ENCODE measurements at regions not wholly inside any gene's neighbourhood (a gene's known extent, or its start where the extent isn't known, plus 50 kb on each side); places are given as distances from the start of the nearest gene placed in this dataset.

DNA sequence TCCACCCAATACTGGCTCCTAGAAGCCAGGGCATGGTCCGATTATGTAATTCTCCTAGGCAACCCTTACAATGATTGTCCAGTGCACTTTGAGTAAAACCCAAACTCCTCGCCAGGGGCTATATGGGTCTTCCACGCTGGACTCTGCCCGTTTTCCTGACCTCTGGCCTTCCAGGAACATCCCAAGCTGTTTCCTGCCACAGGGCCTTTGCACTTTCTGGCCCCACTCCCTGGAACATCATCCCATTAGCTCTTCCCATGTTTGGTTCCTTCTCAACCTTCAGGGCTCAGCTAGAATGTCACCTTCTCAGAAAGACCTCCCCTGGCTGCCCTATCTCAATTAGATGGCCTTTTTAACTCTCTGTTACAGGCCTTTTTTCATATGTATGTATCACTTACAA, 85.4 kb downstream of the IRF2BPL start:
- DNase-seq (ENCODE audit: low read depth, low spot score): no peak
- in situ Hi-C loops (cut with HindIII; ENCODE audit: low sequenced_read_pairs): no loop called here
- H3K4me3 ChIP-seq (ENCODE audit: low read depth, low read length): no peak overlapping the region
- no peak for TF ChIP-seq CTCF (IDR thresholded peaks at IDR 0.05; ENCODE audit: low read depth, low read length)

DNA sequence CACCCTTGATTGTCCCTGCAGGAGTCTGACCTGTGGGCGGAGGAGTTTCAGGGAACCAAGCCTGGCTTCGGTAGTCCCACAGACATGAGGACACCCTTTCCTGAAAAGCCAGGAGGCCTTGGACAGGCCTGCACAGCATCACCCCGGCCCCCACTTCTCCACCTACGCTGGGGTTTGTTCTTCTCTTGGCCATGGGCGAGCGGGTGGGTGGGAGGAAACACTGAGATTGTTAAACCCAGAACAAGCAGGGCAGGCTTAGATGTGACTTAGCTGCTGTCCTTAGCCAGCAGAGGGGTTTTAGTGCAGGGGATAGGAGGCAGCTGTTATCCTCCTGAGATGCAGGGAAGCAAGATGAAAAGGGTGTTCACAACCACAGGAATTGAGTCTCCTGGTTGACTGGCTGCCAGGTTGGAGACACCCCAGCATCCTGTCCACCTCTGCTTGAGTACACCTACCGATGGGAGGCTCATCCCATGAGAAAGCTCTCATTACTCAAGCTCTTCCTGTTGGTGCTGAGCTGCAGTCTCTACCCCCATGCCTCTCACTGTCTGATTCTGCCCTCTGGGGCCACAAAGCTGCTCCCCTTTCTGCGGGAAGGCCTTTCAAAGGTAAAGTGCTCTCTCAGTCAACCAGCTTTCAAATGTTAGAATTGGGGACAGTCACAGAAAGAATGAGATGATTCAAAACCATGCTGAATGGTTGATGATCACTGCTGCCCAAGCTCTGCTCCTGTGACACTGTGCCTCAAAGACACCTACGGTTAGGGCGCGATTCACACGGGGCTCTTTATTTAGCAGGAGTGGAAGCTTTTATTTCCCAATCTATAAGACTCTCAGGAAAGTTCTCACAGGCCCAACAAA, 86.3 kb downstream of the IRF2BPL start:
- in situ Hi-C loops (cut with HindIII; ENCODE audit: low sequenced_read_pairs): no loop called here
- no peak overlapping the region for H3K4me3 ChIP-seq (ENCODE audit: low read depth, low read length)
- no peak for TF ChIP-seq CTCF (IDR thresholded peaks at IDR 0.05; ENCODE audit: low read depth, low read length)
- DNase-seq (ENCODE audit: low read depth, low spot score): no peak

DNA sequence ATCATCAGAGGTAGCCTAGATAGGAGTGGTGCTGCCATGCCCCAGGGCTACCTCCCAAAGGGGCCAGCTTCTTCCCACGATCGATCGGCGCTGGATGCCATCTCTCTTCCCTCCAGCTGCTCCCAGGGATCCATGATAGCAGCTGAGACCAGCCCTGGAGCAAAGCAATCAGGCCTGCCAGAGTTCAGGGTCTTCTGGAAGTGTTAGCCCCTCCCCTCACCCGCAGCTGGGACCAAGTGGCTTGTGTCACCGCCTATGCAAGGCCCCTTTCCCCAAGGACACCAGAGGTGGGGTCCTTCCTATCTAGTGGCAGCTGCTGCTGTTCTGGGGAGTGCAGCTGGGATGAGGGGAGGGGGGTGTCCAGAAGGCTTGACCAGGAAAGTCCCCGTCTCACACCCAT, 87.0 kb downstream of the IRF2BPL start:
- no peak for DNase-seq (ENCODE audit: low read depth, low spot score)
- H3K4me3 ChIP-seq (ENCODE audit: low read depth, low read length): no peak overlapping the region
- TF ChIP-seq CTCF (IDR thresholded peaks at IDR 0.05; ENCODE audit: low read depth, low read length): no peak
- in situ Hi-C loops (cut with HindIII; ENCODE audit: low sequenced_read_pairs): no loop called here

DNA sequence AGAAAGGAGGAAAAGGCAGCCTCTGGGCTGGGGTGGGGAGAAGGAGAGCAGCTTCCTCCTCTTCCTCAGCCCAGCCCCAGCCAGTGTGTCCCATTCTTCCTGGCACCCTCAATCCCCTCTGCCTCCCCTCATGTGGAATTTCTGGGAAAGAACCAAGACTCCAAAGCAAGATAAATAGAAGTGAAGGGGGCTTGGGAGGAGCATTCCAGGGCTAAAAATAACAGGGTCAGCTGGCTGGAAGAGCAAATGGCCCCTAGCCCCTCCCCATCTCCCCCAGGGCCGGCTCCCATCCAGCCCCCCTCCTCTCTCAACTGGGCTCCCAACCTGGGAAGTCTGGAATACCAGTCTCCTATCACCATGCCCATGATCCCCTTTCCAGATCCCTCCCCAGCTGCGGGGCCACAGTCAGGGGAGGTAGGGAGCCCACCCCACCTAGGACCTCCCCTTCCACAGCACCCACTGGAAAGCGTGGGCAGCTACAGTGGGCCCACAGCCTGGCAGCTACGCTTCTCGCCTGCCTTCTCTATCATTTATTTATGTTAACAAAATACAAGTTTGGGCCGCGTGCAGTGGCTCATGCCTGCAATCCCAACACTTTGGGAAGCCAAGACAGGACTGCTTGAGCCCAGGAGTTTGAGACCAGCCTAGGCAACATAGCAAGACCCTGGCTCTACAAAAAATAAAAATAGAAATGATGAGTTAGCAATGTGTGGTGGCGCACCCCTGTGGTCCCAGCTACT, 88.3 kb downstream of the IRF2BPL start:
- in situ Hi-C loops (cut with HindIII; ENCODE audit: low sequenced_read_pairs): no loop called here
- H3K4me3 ChIP-seq (ENCODE audit: low read depth, low read length): no peak overlapping the region
- no peak for TF ChIP-seq CTCF (IDR thresholded peaks at IDR 0.05; ENCODE audit: low read depth, low read length)
- DNase-seq (ENCODE audit: low read depth, low spot score): no peak

DNA sequence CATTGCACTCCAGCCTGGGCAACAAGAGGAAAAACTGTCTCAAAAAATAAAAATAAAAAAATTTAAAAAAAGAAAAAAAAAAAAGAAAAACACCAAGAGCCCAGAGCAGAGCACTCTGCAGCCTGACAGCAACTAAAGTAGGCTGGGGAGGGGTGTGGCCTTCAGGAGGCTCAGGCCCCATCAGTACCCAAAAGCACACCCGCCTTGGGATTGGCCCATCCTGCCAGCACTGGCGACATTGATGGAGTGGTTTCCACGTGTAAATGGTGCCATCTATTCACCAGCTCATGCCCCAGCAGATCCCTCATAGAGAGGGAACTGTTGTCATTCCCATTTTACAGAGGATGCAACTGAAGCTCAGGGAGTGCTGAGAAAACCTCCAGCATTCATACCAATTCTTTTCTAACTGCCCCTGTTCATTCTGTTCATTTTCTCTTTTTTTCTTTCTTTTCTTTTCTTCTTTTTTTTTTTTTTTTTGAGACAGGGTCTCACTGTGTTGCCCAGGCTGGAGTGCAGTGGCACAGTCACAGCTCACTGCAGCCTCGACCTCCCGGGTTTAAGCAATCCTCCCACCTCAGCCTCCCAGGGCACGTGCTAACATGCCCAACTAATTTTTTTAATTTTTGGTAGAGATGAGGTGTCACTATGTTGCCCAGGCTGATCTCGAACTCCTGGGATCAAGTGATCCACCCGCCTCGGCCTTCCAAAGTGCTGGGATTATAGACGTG, 89.3 kb downstream of the IRF2BPL start:
- in situ Hi-C loops (cut with HindIII; ENCODE audit: low sequenced_read_pairs): no loop called here
- no peak for TF ChIP-seq CTCF (IDR thresholded peaks at IDR 0.05; ENCODE audit: low read depth, low read length)
- DNase-seq (ENCODE audit: low read depth, low spot score): no peak
- H3K4me3 ChIP-seq (ENCODE audit: low read depth, low read length): no peak overlapping the region

GRCh38 chr14:76938092-76938500, 90.4 kb downstream of the IRF2BPL start:
- no peak overlapping the region for H3K4me3 ChIP-seq (ENCODE audit: low read depth, low read length)
- no peak for TF ChIP-seq CTCF (IDR thresholded peaks at IDR 0.05; ENCODE audit: low read depth, low read length)
- in situ Hi-C loops (cut with HindIII; ENCODE audit: low sequenced_read_pairs): no loop called here
- DNase-seq (ENCODE audit: low read depth, low spot score): peak; percentile 60

Data from astrocyte of the spinal cord (primary cell).